ENCODE measurements at regions not wholly inside any gene's neighbourhood (a gene's known extent, or its start where the extent isn't known, plus 50 kb on each side); places are given as distances from the start of the nearest gene placed in this dataset.

DNA sequence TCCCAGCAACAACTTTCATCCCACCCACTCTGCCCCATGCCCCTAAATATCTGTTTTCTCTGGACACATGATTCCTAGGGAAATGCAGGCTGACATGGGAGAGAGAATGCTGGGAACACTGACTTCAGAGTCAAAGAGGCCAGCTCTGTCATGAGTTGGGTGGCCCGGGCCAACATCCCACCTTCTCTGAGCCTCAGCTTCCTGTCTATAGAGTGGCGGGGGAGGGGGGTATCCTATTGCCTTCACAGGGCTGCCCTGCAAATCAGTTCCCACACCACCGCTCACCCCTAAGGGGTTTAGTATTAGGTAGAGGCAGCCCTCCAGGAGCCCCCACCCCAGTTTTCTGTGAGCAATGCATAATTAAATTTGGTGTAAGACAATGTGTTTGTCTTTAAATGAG, 175.0 kb upstream of the NCAM1 start:
- Mint-ChIP-seq H3K36me3 (ENCODE audit: low read depth) (no peaks in the 10 kb centered on the region), H3K4me1 (peaks cover 68% of the 10 kb centered on the region), H3K9me3 (no peaks in the 10 kb centered on the region), H3K4me3 (no peak overlapping the region), H3K27ac (peak overlapping the region in 2 of 3 experiments; percentile 98 to 99), H3K27me3 (ENCODE audit: low read depth) (no peaks in the 10 kb centered on the region)
- TF ChIP-seq, protein P1, sequence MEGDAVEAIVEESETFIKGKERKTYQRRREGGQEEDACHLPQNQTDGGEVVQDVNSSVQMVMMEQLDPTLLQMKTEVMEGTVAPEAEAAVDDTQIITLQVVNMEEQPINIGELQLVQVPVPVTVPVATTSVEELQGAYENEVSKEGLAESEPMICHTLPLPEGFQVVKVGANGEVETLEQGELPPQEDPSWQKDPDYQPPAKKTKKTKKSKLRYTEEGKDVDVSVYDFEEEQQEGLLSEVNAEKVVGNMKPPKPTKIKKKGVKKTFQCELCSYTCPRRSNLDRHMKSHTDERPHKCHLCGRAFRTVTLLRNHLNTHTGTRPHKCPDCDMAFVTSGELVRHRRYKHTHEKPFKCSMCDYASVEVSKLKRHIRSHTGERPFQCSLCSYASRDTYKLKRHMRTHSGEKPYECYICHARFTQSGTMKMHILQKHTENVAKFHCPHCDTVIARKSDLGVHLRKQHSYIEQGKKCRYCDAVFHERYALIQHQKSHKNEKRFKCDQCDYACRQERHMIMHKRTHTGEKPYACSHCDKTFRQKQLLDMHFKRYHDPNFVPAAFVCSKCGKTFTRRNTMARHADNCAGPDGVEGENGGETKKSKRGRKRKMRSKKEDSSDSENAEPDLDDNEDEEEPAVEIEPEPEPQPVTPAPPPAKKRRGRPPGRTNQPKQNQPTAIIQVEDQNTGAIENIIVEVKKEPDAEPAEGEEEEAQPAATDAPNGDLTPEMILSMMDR (IDR thresholded peaks at IDR 0.05; ENCODE audit: unreplicated experiment in 3 of 3): no peak

DNA sequence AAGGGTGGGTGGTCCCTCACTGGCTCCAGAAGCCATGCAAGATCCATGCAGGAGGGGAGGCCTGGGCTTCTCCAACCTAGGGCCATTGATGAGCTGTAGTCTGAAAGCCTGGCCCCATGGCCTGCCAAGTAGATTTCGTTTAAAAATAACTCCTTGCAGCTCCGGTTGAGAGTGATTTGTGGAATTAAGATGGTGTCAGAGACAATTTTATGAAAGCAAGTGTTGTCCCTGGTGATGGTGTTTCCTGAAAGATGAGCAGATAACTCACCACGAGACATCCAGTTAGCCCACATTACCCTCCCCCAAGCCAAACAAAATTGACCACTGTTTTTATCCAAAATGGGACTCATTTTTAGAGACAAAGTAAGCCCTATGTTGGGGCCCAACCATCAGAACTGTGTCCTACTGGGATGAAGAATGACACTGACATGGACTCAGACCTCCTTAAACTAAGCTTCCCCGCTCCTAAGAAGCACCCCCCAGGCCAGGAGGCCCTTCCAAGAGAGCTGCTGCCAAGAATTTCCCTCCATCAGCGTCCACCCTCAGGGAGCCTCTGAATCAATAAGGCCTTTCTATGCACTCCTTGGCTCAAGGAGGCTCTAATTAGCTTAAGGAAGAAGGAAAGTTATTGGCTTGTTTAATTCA, 174.2 kb upstream of the NCAM1 start:
- Mint-ChIP-seq H3K4me3 (no peak overlapping the region), H3K27me3 (ENCODE audit: low read depth) (no peaks in the 10 kb centered on the region), H3K9me3 (no peaks in the 10 kb centered on the region)

DNA sequence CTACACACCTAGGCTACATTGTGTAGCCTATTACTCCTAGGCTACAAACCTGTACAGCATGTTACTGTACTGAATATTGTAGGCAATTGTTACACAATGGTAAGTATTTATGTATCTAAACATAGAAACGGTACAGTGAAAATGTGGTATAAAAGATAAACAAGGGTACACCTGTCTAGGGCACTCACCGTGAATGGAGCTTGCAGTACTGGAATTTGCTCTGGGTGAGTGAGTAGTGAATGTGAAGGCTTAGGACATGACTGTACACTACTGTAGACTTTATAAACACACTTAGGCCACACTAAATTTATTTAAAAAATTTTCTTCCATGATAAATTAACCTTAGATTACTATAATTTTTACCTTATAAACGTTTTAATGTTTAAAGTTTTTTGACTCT, 171.7 kb upstream of the NCAM1 start:
- Mint-ChIP-seq H3K9me3 (no peaks in the 10 kb centered on the region), H3K36me3 (ENCODE audit: low read depth) (no peaks in the 10 kb centered on the region), H3K4me1 (peaks cover 67% of the 10 kb centered on the region), H3K27me3 (ENCODE audit: low read depth) (no peaks in the 10 kb centered on the region), H3K27ac (no peak overlapping the region), H3K4me3 (no peak overlapping the region)
- TF ChIP-seq, protein P1 (IDR thresholded peaks at IDR 0.05; ENCODE audit: unreplicated experiment in 3 of 3): no peak

More for the DNA sequence above, 174.2 kb upstream of the NCAM1 start:
- Mint-ChIP-seq H3K4me1 (peaks cover 60% of the 10 kb centered on the region), H3K27ac (peak overlapping the region in 2 of 3 experiments; percentile 98 to 99), H3K36me3 (ENCODE audit: low read depth) (no peaks in the 10 kb centered on the region)
- TF ChIP-seq, protein P1 (IDR thresholded peaks at IDR 0.05; ENCODE audit: unreplicated experiment in 3 of 3): no peak

DNA sequence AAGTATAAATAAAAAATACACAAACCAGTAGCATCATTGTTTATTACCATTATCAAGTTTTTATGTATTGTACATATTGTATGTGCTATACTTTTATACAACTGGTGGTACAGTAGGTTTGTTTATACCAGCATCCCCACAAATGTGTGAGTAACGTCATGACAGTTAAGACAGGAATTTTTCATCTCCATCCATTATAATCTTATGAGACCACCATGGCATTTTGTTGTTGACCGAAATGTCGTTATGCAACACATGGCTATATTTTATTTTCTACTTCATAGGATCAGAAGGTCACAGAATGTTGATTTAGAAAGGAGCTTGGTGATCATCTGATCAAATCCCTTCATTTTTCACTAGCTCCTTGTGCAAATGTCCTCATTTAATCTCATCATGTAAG, 170.9 kb upstream of the NCAM1 start:
- Mint-ChIP-seq H3K4me3 (no peak overlapping the region), H3K27me3 (ENCODE audit: low read depth) (no peaks in the 10 kb centered on the region), H3K27ac (no peak overlapping the region), H3K36me3 (ENCODE audit: low read depth) (no peaks in the 10 kb centered on the region), H3K9me3 (no peaks in the 10 kb centered on the region), H3K4me1 (peaks cover 66% of the 10 kb centered on the region)
- TF ChIP-seq, protein P1 (IDR thresholded peaks at IDR 0.05; ENCODE audit: unreplicated experiment in 3 of 3): no peak

DNA sequence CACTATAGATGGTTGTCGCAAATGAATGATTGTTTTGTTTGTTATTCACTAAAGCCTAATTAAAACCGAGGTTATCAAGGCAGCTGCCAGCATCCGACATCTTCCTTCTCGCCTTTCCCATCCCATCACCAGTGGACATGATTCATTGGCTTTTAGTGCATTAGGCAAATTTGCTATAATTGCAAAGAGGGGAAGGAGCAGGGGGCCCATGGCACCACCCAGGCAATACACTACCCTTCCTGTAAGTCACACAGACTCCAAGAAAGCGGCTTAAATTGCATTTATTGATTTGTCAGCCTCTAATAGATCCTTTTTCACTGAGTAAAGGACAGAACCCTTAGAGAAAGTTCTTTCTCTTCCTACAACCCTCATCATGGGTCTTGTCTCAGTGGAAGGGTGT, 169.2 kb upstream of the NCAM1 start:
- Mint-ChIP-seq H3K4me3 (no peak overlapping the region), H3K36me3 (ENCODE audit: low read depth) (no peaks in the 10 kb centered on the region), H3K4me1 (peaks cover 66% of the 10 kb centered on the region), H3K27ac (peak overlapping the region in 1 of 3 experiments; percentile 60), H3K9me3 (no peaks in the 10 kb centered on the region), H3K27me3 (ENCODE audit: low read depth) (no peaks in the 10 kb centered on the region)
- TF ChIP-seq, protein P1 (IDR thresholded peaks at IDR 0.05; ENCODE audit: unreplicated experiment in 3 of 3): no peak

DNA sequence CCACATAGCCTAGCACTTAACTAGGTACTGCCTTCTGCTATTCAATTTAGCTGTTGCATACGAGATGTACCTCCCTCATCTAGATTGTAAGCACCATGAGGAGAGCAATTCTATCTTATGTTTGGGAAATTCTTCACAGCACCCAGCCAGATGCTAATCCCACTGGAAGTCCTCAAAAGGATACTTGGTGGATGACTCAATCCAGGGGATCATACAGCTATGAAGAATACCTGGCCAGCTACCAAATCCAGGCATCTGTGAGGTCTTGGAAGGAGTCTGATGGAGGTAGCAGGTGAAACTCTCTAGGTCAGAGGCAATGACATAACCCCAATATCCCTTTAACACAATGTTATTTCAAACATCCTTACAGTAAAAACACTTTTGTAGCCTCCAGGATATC, 167.8 kb upstream of the NCAM1 start:
- H3K27ac Mint-ChIP-seq: peak overlapping the region in 2 of 3 experiments; percentile 93
- no peaks in the 10 kb centered on the region for H3K36me3 Mint-ChIP-seq (ENCODE audit: low read depth)
- no peak overlapping the region for H3K4me3 Mint-ChIP-seq
- H3K9me3 Mint-ChIP-seq: no peaks in the 10 kb centered on the region
- H3K27me3 Mint-ChIP-seq (ENCODE audit: low read depth): no peaks in the 10 kb centered on the region
- peaks cover 68% of the 10 kb centered on the region for H3K4me1 Mint-ChIP-seq
- TF ChIP-seq, protein P1 (IDR thresholded peaks at IDR 0.05; ENCODE audit: unreplicated experiment in 3 of 3): no peak
